GM21447 (cell line): ENCODE measurements at regions not wholly inside any gene's neighbourhood (a gene's known extent, or its start where the extent isn't known, plus 50 kb on each side); places are given as distances from the start of the nearest gene placed in this dataset.

ENCODE experiments used
- ATAC-seq: cut with Tn5 transposase; IDR thresholded peaks from one replicate; pipeline ENCODE4 v1.9.1; 2021; ENCODE audit not compliant: unreplicated experiment

DNA sequence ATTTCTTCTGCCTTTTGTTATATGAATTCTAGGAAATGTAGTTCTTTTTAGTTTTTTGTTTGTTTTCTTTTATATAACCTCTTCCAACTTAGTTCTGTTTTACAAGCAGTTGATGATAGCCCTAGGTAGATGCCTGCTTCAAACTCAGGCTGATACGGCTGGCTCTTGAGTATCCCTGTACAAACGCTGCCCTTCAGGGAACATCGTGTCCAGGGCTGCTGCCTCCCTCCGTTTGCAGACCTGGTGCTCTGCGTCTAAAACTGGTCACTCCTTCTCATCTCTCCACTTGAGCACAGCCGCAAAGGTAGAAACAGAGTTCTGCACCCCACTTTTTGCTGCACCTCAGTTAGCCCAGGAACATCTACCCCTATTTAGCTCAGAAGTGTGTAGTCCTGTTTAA, 310.1 kb downstream of the PRL start:
- ATAC-seq = no peak

DNA sequence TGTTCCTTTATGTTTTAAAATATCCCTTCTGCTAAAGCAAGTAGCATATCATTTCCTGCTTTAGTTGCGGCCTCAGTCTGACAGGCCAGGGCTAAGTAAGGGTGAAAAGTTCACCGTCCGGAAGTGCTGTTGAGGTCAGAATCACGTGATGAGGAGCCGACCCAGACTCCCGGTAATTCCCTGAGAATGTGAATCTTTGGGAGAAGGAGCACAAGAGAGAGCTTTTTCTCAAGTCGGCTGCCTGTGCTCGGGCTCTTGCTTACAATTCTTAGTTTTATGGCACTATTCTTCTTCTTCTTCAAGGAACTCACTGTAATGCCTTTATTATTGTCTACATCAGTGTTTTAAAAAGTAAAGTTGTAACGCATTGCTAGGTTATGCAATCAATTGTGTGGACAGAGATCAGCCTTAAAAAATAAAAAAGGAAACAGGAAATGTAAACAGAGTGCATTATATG, 309.3 kb downstream of the PRL start:
- ATAC-seq = peak; percentile 96

DNA sequence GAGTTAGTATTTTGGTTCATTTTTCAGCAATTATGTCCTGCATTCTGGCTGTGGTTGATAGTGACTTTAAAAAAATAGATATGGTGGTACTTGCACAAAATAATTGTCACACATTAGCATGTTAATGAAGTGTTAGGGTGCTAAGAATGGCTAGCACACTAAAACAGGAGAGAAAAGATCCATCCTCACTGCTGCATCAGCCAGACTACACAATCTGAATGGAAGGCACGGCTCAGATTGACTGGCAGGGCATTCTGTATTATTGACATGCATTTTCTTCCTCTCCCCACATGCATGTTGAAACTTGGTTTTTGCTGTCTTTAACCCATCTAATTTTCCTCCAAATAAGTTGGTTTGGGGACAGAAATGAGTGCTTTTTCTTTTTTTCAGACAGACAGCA, 306.3 kb downstream of the PRL start:
- no peak for ATAC-seq

DNA sequence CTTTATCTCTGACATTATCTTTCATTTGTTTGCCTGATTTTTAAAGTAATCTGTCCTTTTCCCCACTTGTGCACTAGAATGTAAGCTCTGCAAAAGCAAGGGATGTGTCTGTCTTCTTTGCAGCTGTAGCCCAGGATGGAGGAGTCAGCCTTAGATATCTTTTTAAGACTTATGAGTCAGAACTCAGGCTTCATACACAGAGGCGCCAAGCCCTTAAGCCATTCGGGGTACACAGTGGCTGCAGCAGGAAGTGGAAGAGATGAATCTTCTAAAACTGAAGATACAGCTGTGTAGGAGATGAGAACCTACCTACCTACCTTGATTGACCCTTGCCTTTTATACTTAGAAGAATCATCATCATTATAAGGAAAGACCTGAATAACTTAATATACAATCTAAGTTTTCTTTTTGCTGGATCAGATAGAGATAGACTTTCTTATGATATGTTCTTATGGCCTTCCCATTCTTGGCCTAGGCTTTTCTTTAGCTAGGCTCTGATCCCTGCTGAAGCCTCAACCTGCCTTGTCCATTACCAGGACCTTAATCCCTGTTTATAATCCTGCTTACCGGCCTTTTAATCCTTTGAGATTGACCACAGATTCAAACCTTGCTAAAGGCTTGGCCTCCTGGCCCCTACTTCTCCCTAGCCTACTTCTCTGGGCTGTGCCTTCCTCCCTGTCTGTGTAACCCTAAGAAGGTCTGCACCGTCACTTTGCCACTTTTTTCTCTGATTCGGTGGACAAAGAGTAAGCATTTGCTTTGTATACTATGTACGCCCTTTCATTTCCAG, 304.5 kb downstream of the PRL start:
- no peak for ATAC-seq

DNA sequence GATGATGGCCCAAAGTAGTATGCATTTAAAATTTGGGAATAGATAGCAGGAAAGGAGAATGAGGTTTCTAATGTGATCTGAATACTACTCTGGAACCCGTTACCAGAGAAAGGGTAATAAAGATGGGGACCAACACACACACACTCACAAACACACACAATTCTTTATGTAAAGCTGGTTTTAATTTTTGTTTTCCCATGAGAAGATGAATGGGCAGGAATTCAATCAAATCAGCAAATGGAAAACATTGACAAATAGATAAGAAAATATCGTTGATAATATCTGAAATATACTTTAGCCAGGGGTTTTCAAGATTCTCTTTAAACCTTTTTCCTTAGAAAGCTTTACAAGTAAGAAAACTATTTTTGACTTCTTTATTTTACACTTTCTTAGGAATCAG, 303.0 kb downstream of the PRL start:
- ATAC-seq = no peak

DNA sequence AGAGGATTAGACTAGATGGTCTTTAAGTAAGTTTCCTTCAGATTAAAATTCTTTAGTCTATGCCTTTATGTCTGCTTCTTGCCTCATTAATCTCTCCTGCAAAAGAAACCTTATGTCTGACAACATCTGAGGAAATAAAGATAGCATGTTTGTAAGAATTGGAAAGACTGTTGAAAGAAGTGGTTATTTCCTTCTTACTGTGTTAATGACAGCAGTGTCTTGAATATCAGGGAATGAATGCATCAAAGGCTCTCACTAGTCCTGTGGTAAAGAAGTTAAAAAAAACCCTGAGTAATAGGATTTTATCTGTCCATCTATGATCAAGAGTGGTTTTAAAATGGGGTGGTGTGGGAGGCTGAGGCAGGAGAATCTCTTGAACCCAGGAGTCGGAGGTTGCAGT, 302.0 kb downstream of the PRL start:
- ATAC-seq = no peak

DNA sequence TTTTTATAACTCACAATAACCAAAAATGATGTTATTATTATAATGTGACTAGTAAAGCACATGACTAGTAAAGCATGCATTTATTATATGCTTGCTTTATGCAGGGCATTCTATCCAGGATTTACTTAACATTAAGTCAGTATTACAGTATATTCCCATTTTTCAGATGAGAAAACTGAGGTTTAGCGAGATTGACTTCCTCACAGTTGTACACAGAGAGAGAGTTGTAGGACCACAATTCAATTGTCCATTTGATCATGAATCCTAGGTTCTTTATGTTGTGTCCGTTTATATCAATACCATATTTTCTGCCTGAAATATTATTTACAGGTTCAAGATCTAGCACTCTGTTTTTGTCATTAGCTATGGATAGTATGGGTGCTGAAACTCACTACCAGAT, 301.5 kb downstream of the PRL start:
- no peak for ATAC-seq

DNA sequence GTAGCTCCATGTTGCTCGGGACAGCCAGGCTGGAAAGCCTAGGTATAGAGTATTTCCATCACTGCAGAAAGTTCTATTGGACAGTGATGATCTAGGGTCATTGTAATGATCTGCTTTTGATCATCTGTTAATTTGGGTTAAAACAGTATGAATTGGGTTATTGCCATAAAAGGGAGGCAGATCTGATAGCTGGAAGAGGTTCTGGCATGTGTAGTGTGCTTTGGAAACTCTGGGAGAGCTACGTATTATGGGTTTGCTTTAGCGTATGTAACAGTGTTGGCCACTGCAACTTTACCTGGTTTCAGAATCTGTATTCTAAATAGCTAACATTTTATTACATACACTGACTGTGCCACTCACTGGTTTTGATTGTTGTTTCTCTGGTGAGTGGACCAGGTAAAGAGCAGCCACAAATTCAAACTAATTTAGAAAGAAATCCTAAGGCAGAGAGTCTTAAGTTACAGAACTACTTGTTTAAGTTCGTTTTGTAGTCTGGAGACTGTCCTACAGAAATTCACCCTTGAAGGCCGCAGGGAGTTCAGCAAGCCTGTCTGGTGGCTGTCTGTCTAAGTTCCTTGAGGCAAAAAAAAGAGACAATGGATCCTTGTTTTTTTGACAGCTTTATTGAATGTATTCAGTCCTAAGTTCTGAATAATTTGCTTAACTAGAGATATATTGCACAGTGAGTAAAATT, 300.3 kb downstream of the PRL start:
- no peak for ATAC-seq

DNA sequence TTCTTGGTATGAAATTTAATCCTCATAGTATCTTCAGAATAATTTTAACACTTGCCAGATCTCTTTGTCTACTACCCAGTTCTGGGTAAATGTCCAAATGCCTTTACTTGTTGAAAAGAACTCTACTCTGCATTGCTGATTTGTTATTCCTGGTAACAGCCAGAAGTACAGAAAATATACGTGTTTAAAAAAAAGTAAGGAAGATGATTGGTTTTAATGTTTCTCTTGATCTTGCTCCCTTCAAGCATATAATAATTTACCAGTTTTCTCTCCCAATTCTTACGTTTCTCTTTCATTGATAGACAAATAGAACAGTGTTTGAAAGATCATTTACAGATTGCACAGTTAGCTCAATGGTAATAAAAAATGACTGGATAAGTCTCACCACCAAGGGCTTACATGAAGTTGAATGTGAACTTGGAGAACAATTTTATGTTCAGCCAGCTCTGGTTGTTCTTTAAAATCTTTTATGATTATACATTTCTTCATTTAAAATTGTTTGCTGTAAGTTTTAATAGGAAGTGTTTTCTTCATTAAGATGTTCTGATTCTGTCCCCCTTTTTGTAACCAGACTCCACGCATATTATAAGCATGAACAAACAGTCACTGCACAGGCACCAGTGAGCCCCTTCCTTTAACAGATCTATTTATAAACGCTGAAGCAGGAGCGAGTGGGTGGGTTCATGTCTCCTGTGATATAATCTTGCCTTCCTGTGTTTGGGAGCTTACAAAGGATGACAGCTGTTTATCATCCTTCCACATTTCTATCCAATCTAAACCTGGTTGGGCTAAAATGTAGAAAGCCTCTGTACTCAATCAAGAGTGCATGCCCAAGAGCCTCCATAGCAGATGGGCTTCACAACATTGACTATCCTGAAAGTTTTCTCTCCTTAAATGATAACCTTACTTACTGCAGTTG, 299.5 kb downstream of the PRL start:
- ATAC-seq = no peak

DNA sequence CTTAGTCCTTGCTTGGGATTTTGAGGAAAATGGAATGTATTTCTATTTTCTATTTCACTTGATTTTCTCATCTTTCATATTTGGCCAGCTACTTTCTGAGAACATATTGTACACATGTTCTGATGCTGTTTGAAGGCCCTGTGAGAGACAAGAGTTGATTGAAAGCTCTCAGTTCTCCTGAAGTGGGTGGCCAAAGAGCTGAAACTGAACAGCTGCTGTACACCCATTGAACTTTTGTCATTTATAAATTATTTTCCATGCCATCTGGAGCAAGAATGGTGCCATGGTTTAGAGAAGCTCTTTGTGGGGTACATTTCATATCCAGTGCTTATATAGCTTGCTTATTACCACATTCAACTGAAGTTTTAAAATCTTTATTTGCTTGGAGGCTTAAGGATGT, 298.3 kb downstream of the PRL start:
- no peak for ATAC-seq

DNA sequence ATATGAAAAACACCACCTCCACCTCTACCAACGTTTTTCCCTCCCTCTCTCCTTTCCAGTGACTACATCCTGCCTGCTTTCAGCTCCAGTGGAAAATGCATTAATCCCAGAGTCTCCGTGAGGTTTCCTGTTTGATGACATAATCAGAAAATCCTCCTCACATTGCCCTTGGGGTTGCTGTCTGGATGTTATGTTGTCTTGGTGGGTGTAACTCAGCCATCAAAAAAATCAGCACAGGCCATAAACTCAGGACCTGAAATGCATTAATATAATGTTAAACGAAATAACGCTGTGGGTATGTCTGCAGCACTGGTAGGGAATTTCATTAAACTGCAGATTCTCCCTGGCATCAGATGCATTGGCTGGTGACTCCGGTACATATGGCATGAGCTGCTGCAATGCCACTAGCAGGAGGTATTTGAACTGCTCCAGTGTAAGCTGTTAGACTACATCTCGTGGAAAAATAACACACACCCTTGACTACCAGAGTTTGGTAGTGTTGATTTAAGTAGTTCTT, 297.8 kb downstream of the PRL start:
- no peak for ATAC-seq

DNA sequence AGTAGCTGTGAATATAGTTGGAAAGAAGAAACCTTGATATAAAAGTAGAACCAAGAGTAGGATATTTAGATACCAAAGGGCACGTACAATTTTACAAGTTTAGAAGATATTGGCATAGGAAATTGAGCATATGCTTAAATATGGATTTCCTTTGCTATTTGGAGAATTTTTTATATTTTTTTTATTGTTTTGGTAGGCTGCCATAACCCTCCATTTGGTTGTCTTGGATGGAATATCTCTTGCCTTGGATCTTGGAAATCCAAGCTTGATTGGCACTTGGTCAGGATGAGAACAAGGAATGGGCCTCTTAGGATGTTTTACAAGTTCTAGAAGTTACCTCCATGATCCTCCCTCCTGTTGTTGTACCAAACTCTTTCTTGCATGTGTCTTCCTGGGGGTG, 297.1 kb downstream of the PRL start:
- no peak for ATAC-seq

DNA sequence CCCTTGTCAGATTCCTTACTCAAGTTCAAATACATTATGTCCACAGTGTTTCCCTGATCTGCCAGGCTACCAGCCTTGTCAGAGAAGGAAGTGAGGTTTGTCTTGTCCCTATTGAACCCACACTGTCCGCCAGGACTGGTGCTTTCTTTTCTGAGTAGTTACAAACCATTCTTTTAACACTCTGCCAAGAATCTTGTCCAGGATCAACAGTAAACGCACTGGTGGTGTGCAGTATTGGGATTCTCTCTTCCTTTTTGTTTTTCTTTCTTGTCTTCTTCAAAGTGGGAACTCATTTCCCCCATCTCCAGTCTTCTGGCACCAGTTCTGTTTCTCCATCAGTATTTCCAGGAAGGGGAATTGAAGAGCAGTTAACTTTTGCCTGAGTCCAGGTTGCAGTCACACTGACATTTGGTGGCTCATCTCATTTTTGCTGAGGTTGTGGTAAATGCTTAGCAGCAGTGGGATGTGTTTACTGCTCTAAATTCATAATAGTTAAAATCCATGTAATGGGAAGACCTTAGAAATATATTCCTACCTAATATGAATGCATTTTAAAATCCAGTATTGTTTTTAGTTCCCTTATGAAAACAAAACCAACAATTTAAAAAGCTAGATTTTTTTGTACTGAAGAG, 295.3 kb downstream of the PRL start:
- ATAC-seq = no peak

DNA sequence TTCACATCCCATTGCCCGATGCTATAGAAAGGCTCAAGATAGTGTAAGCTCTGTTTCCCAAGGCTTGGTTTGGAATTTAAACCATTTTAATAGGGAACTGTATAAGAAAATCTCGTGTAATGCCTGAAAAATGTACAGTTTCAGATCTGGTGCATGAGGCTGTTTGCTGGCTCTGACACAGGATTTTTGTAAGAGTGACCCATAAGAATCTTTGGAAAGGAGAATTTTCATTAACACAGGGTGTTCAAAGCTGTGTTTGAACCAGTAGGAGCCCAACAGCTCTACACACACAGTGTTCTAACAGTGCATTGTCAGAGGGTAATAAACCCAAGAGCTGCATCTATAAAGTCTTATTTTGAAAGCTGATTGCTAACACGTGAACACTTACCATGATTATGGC, 293.5 kb downstream of the PRL start:
- no peak for ATAC-seq

DNA sequence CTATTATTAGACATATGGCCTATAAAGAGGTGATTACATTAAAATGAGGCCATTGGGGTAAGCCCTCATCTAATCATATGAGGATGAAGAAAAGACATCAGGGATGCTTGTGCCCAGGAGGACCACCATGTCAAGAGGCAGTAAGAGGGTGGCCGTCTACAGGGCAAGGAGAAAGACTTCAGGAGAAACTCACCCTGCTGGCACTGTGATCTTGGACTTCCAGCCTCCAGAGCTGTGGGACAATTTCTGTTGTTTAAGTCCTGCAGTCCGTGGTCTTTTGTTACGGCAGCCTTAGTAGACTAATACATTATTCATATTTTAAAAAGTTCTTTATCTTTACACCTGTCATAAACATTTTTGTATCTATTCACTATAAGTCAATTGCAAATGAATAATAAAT, 290.0 kb downstream of the PRL start:
- ATAC-seq = no peak

DNA sequence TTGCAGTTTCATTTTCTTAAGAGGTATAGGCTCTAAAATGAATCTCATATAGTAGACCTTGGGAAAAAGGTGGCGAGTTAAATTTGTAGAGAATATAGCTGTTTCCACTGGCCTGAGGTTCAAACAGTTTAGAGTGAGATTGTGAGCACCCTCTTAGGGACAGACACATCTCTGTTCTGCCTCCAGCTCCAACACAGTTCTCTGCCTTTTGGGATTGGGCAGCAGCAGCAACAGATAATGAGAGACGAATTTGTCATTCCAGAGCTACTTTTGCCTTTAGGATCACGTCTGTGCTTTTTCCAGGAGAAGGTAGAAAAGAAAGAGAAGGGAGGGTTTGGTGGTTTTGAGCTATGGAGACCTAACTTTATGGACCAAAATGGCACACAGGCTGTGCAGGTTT, 289.4 kb downstream of the PRL start:
- no peak for ATAC-seq

DNA sequence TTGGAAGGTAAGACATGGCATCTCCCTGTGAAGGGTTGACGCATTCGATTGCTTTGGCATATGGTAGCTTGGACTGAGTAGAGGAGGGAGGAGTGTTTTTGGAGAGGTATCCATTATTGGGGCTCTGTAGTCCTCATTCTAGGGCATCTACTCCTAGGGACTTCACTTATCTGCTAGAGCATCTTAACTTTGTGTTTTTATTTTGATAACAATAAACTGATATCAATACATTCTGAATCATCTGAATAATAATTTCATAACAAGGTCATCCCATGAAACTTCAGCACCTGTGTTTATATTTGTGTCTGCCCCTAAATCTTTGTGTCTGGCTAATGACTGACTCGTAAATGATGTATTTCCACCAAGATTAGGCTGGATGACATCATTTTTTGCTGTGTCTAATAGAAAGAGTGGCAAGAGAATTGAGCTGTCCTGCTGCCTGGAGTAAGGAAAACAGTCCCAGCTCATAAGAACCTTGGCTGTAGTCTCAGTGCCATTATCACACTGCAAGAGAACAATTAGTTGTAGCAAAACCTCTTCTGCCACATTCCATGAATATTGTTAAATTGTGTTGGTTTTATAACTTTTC, 288.5 kb downstream of the PRL start:
- ATAC-seq = no peak

DNA sequence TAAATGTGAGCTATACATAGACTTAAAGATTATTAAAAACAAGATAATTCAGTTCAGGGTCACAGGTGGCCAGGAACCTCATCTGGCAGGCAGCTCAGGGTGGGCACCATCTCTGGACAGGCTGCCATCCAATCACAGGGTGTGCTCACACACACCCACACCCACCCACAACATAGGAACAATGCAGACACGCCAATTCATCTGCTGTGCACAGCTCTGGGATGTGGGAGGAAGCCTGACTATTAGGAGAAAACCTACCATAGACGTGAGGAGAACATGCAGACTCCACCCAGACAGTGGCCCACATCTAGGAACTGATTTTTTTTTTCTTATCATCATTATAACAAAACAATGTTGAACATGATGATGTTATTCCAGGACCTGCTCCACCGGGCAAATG, 286.7 kb downstream of the PRL start:
- ATAC-seq = no peak

DNA sequence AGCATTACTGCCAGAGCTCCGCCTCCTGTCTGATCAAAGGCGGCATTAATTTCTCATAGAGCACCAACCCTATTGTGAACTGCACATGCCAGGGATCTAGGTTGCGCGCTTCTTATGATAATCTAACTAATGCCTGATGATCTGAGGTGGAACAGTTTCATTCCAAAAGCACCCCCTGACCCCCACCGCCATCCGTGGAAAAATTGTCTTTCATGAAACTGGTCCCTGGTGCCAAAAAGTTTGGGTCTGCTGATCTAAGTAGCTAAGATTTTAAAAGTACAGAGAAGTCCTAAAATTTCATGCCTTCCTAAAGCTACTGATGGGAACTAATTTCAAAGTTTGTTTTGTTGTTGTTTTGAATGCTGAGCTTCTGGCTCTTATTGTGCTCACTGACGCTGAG, 281.6 kb downstream of the PRL start:
- no peak for ATAC-seq

DNA sequence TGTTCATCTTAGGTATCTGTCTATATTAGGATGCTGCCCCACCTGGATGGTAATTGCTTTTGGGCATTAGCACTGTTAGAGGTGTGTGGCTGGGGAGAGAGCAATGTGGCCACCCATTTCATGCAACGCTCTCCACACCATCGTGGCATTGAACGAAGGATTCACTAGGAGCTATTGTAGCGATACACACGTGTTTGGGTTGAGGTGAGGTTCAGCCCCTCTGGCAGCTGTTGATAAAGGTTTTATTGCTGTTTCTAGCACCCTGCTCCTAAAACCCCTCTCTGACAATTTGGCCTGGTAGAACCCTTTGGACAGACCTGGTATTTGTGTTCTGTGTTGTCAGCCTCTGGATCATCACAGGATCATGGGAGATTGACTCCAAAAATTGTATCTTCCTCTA, 280.9 kb downstream of the PRL start:
- no peak for ATAC-seq

DNA sequence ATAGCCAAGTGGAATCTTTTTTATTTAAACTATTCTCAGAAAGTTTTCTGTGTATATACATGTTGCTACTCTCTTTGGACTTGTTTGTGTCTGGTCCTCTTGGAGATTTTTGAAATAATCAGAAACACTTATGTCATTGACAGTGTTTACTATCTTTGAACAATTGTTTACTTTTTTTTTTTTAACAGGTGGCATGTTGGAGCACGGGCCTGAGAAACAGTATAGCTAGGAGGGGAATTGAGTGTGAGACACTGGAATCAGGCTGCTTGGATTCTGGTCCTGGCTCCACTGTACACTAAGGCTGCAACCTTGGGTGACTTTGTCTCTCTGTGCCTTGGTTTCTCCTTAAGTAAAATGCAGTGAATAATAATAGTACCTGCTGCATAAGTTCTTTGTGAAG, 279.6 kb downstream of the PRL start:
- no peak for ATAC-seq
